K562 (cell line): ENCODE measurements at regions not wholly inside any gene's neighbourhood (a gene's known extent, or its start where the extent isn't known, plus 50 kb on each side); places are given as distances from the start of the nearest gene placed in this dataset.

Experiments
- ATAC-seq: fragments of 200-7000 bp; cut with Tn5 transposase; 3 replicates; pipeline ENCODE4 v1.9.1; 2020; ENCODE audit warnings: moderate library complexity
- BruUV-seq: library from RNA; stranded (reverse); fragments of 400-500 nt; replicated peaks from 2 replicates; lab custom pipeline; 2021; lab: Mats Ljungman, UMichigan
- CTCF ChIA-PET: fragments of 300-600 bp; formaldehyde crosslinking; extraction: SDS; loops from one replicate; lab custom pipeline; 2021; ENCODE audit warnings: low intra/inter-chr PET ratio; lab: Yijun Ruan, JAX
- POLR2A ChIA-PET: fragments of 300-600, 350-650 bp; sonication (Branson Sonifier 250); formaldehyde crosslinking; extraction: SDS; loops from one replicate; lab custom pipeline; 2021; ENCODE audit warnings: antibody characterized with exemption, inconsistent platforms; lab: Yijun Ruan, JAX
- DNase-seq, 4 experiments: peaks; one replicate each; pipeline versions ENCODE4 v3.0.0 to v3.0.0-alpha.2; 2011 to 2018; ENCODE audit warnings: low spot score in 3 of 4, mixed read lengths in 3 of 4; ENCODE audit errors: extremely low read depth in 1 of 4
- FAIRE-seq: peaks from 2 replicates; lab custom pipeline; 2011; peaks lifted over from hg19 to GRCh38; lab: Jason Lieb, UNC
- H2AFZ ChIP-seq: 2 replicates; pipeline ENCODE4 v1.6.0; 2011; ENCODE audit warnings: low read depth, low read length, control low read depth, inconsistent platforms
- H3K27ac ChIP-seq: fragments of 200-600 bp; 3 replicates; pipeline ENCODE4 v1.8.0; 2011; ENCODE audit warnings: low read depth, mild to moderate bottlenecking, control low read depth, inconsistent platforms, low read length, moderate library complexity, mixed read lengths; ENCODE audit errors: extremely low read depth
- H3K27me3 ChIP-seq, 2 experiments: fragments of 300-600 bp in 1 of 2; 2 replicates in 1 of 2; 3 replicates in 1 of 2; pipeline versions ENCODE4 v1.6.0 to v1.8.0; 2011; ENCODE audit warnings: inconsistent platforms in 2 of 2, low read length in 2 of 2, mild to moderate bottlenecking in 1 of 2, mixed read lengths in 1 of 2, moderate library complexity in 1 of 2; ENCODE audit not compliant: control insufficient read depth in 2 of 2, insufficient read depth in 2 of 2
- H3K36me3 ChIP-seq: fragments of 300-600 bp; 3 replicates; pipeline ENCODE4 v1.8.0; 2011; ENCODE audit warnings: mild to moderate bottlenecking, low read length, inconsistent platforms; ENCODE audit not compliant: control insufficient read depth, insufficient read depth
- H3K4me1 ChIP-seq, 2 experiments: fragments of 200-600 bp in 1 of 2; replicated peaks in 1 of 2; 2 replicates in 1 of 2; 3 replicates in 1 of 2; pipeline versions ENCODE4 v1.5.1 to v1.8.0; 2011; ENCODE audit warnings: inconsistent platforms in 2 of 2, low read length in 2 of 2, mild to moderate bottlenecking in 1 of 2, mixed read lengths in 1 of 2, moderate library complexity in 1 of 2; ENCODE audit not compliant: control insufficient read depth in 2 of 2, insufficient read depth in 2 of 2
- H3K4me2 ChIP-seq: 2 replicates; pipeline ENCODE4 v1.6.1; 2011; ENCODE audit warnings: low read length, control low read depth, inconsistent platforms, mixed read lengths; ENCODE audit not compliant: insufficient read depth
- H3K4me3 ChIP-seq: fragments of 200-600 bp; sonication (generic), shearing (Covaris generic); 2 replicates; pipeline ENCODE4 v1.5.1; 2016; ENCODE audit warnings: control low read depth, inconsistent platforms
- H3K79me2 ChIP-seq: fragments of 200-600 bp; 3 replicates; pipeline ENCODE4 v1.8.0; 2011; ENCODE audit warnings: low read length, inconsistent platforms; ENCODE audit not compliant: control insufficient read depth, insufficient read depth
- H3K9ac ChIP-seq, 2 experiments: 2 replicates each; pipeline versions ENCODE4 v1.6.0 to v1.6.1; 2011; ENCODE audit warnings: low read depth in 2 of 2, low read length in 2 of 2, control low read depth in 1 of 2, inconsistent platforms in 1 of 2, mild to moderate bottlenecking in 1 of 2, mixed read lengths in 1 of 2; ENCODE audit not compliant: insufficient read depth in 1 of 2
- H3K9me1 ChIP-seq: one replicate; pipeline ENCODE4 v1.6.0; 2011; ENCODE audit warnings: inconsistent platforms, mild to moderate bottlenecking, low read length, moderate library complexity; ENCODE audit not compliant: control insufficient read depth, insufficient read depth
- H3K9me3 ChIP-seq: replicated peaks from 2 replicates; pipeline ENCODE4 v1.5.1; 2011; ENCODE audit warnings: low read depth, low read length, inconsistent platforms; ENCODE audit not compliant: control insufficient read depth, insufficient read depth
- H4K20me1 ChIP-seq: replicated peaks from 2 replicates; pipeline ENCODE4 v1.6.1; 2011; ENCODE audit warnings: low read length, inconsistent platforms, mixed read lengths; ENCODE audit not compliant: control insufficient read depth, insufficient read depth
- THRAP3 ChIP-seq: fragments of 450-650 bp; IDR thresholded peaks from 2 replicates; pipeline ENCODE4 v1.6.1; 2016; ENCODE audit warnings: mild to moderate bottlenecking, inconsistent platforms, borderline replicate concordance
- ZBTB11 ChIP-seq, 3 experiments: fragments of 200-800 bp in 1 of 3; fragments of 250-450 bp in 1 of 3; fragments of 450-650 bp in 1 of 3; sonication (Bioruptor Pico) in 1 of 3; sonication (Bioruptor generic) in 1 of 3; formaldehyde crosslinking in 1 of 3; IDR thresholded peaks; 2 replicates each; pipeline versions ENCODE4 v1.6.1 to v1.8.0; 2016 to 2022; ENCODE audit warnings: mild to moderate bottlenecking in 2 of 3, missing genetic modification characterization in 2 of 3, missing compliant biosample characterization in 1 of 3, moderate library complexity in 1 of 3
- ZFPM2 ChIP-seq: fragments of 250-450 bp; sonication (Bioruptor Pico); IDR thresholded peaks from 2 replicates; pipeline ENCODE4 v1.5.1; 2022; ENCODE audit warnings: mild to moderate bottlenecking
- whole genome bisulfite sequencing: fragments of 100-300 bp; shearing (Covaris generic); methylation state at CpG from one replicate; pipeline ENCODE4 v1.1.6; 2016; ENCODE audit warnings: low coverage, mixed read lengths; ENCODE audit not compliant: insufficient coverage; ENCODE audit errors: missing lambda C conversion rate; 5-methylcytosine and 5-hydroxymethylcytosine counted together
- in situ Hi-C: fragments of 300-500 bp; cut with MboI; formaldehyde crosslinking; loops from 4 replicates; pipeline ENCODE4 v1.15.0; 2018; ENCODE audit warnings: inconsistent platforms, mixed read lengths
- intact Hi-C: fragments of 100-400 bp; cut with micrococcal nuclease; formaldehyde crosslinking; loops from 2 replicates; pipeline ENCODE4 v1.14.2; 2022

- in situ Hi-C loops (no loop called here), intact Hi-C loops (no loop called here)
- Histone ChIP-seq H3K79me2 (no peaks in the 10 kb centered on the region), H3K9me3 (no peaks in the 10 kb centered on the region), H3K27ac (no peak overlapping the region), H3K4me1 (no peaks in the 10 kb centered on the region)
- ATAC-seq, result no peak
- DNase-seq, result no peak
- no TSS peak for BruUV-seq
- TF ChIP-seq ZBTB11 (CRISPR knock-in tag; IDR thresholded peaks at IDR 0.05), result no peak
- no peak for TF ChIP-seq ZFPM2 (CRISPR knock-in tag)
- no peak for TF ChIP-seq THRAP3
- TF ChIP-seq, all 486 proteins: peak for 0
- no peak overlapping the region for H3K4me2 ChIP-seq
- 4% methylated on average over 2 of the region's 2 CpGs for WGBS
- no peak overlapping the region for H2AFZ ChIP-seq
- no peaks in the 10 kb centered on the region for H4K20me1 ChIP-seq
- no peaks in the 10 kb centered on the region for H3K9me1 ChIP-seq
- no peak overlapping the region for H3K9ac ChIP-seq
- no peak for FAIRE-seq
- no peaks in the 10 kb centered on the region for H3K27me3 ChIP-seq
- ChIA-PET POLR2A (no interaction called here), CTCF (no interaction called here)
- H3K4me3 ChIP-seq, result no peak overlapping the region
- H3K36me3 ChIP-seq, result no peaks in the 10 kb centered on the region
Measured at GRCh38 chr4:146088690-146089089, 86.8 kb upstream of the LSM6 start.
